ENCODE measurements at regions not wholly inside any gene's neighbourhood (a gene's known extent, or its start where the extent isn't known, plus 50 kb on each side); places are given as distances from the start of the nearest gene placed in this dataset.
"Not testable (repeated sequence)": the region's sequence is repeated elsewhere in the genome, so short reads cannot be mapped to it uniquely, and the experiment has no call there.

GRCh38 chr10:30133198-30133597, 73.8 kb upstream of the JCAD start:
- no peak for ATAC-seq (ENCODE audit: poor library complexity)
- CTCF ChIA-PET, result no interaction called here
- DNase-seq, result no peak

DNA sequence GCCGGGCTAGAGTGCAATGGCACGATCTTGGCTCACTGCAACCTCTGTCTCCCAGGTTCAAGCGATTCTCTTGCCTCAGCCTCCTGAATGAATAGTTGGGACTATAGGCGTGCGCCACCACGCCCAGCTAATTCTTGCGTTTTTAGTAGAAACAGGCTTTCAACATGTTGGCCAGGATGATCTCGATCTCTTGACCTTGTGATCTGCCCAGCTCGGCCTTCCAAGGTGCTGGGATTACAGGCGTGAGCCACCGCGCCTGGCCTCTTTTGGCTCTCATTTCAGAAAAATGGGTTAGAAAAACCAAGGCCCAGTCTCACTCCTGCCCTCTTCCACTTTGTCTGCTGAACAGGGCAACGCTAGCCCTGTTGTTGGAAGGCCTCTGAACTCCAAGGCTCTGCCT, 72.0 kb upstream of the JCAD start:
- H3K27me3 Mint-ChIP-seq, result peaks cover 43% of the 10 kb centered on the region
- POLR2A ChIA-PET; H3K4me1 Mint-ChIP-seq (ENCODE audit: low read depth); H3K9me3 Mint-ChIP-seq; H3K27ac ChIP-seq (ENCODE audit: low read depth in 1 of 2, low read length in 2 of 2); intact Hi-C loops (cut with DNase I, micrococcal nuclease); DNase-seq; H3K9me3 ChIP-seq (ENCODE audit: control insufficient read depth in 1 of 2, insufficient read depth in 1 of 2, low read length in 2 of 2); H3K4me1 ChIP-seq (ENCODE audit: insufficient read depth, low read length); H3K27me3 ChIP-seq (ENCODE audit: control insufficient read depth in 1 of 2, insufficient read depth in 2 of 2, low read length in 2 of 2); H3K4me3 Mint-ChIP-seq; H3K27ac Mint-ChIP-seq; H3K36me3 ChIP-seq (ENCODE audit: insufficient read depth, low read length); ATAC-seq (ENCODE audit: poor library complexity); H3K4me3 ChIP-seq (ENCODE audit: low read length); CTCF ChIA-PET; H3K36me3 Mint-ChIP-seq (ENCODE audit: low read depth): not testable (repeated sequence)

More at GRCh38 chr10:30133198-30133597, 73.8 kb upstream of the JCAD start:
- Histone ChIP-seq H3K27me3 (ENCODE audit: control insufficient read depth in 1 of 2, insufficient read depth in 2 of 2, low read length in 2 of 2) (no peaks in the 10 kb centered on the region), H3K9me3 (ENCODE audit: control insufficient read depth in 1 of 2, insufficient read depth in 1 of 2, low read length in 2 of 2) (no peaks in the 10 kb centered on the region), H3K27ac (ENCODE audit: low read depth in 1 of 2, low read length in 2 of 2) (no peak overlapping the region), H3K4me1 (ENCODE audit: insufficient read depth, low read length) (no peaks in the 10 kb centered on the region), H3K4me3 (ENCODE audit: low read length) (no peak overlapping the region), H3K36me3 (ENCODE audit: insufficient read depth, low read length) (no peaks in the 10 kb centered on the region)
- Mint-ChIP-seq H3K27ac (no peak overlapping the region), H3K36me3 (ENCODE audit: low read depth) (no peaks in the 10 kb centered on the region), H3K9me3 (no peaks in the 10 kb centered on the region), H3K4me3 (no peak overlapping the region), H3K4me1 (ENCODE audit: low read depth) (no peaks in the 10 kb centered on the region), H3K27me3 (peaks cover 52% of the 10 kb centered on the region)
- POLR2A ChIA-PET, result no interaction called here
- TF ChIP-seq, protein P1, sequence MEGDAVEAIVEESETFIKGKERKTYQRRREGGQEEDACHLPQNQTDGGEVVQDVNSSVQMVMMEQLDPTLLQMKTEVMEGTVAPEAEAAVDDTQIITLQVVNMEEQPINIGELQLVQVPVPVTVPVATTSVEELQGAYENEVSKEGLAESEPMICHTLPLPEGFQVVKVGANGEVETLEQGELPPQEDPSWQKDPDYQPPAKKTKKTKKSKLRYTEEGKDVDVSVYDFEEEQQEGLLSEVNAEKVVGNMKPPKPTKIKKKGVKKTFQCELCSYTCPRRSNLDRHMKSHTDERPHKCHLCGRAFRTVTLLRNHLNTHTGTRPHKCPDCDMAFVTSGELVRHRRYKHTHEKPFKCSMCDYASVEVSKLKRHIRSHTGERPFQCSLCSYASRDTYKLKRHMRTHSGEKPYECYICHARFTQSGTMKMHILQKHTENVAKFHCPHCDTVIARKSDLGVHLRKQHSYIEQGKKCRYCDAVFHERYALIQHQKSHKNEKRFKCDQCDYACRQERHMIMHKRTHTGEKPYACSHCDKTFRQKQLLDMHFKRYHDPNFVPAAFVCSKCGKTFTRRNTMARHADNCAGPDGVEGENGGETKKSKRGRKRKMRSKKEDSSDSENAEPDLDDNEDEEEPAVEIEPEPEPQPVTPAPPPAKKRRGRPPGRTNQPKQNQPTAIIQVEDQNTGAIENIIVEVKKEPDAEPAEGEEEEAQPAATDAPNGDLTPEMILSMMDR (IDR thresholded peaks at IDR 0.05), result no peak
- intact Hi-C loops (cut with DNase I, micrococcal nuclease), result no loop called here

- H3K9me3 Mint-ChIP-seq; H3K27ac Mint-ChIP-seq; DNase-seq; H3K4me3 ChIP-seq (ENCODE audit: low read length); H3K36me3 ChIP-seq (ENCODE audit: insufficient read depth, low read length); POLR2A ChIA-PET; H3K4me1 Mint-ChIP-seq (ENCODE audit: low read depth); ATAC-seq (ENCODE audit: poor library complexity); H3K4me3 Mint-ChIP-seq; H3K27me3 ChIP-seq (ENCODE audit: control insufficient read depth in 1 of 2, insufficient read depth in 2 of 2, low read length in 2 of 2); H3K36me3 Mint-ChIP-seq (ENCODE audit: low read depth); H3K9me3 ChIP-seq (ENCODE audit: control insufficient read depth in 1 of 2, insufficient read depth in 1 of 2, low read length in 2 of 2); H3K4me1 ChIP-seq (ENCODE audit: insufficient read depth, low read length); intact Hi-C loops (cut with DNase I, micrococcal nuclease); H3K27ac ChIP-seq (ENCODE audit: low read depth in 1 of 2, low read length in 2 of 2): not testable (repeated sequence)
- H3K27me3 Mint-ChIP-seq, result peaks cover 34% of the 10 kb centered on the region
- CTCF ChIA-PET, result interaction anchor here (0.6 kb wide), 1 partner anchor 156 kb away, joined by 3 read pairs; no protein-coding TSS in a partner anchor
Observed at GRCh38 chr10:30129326-30129725, 69.9 kb upstream of the JCAD start.

DNA sequence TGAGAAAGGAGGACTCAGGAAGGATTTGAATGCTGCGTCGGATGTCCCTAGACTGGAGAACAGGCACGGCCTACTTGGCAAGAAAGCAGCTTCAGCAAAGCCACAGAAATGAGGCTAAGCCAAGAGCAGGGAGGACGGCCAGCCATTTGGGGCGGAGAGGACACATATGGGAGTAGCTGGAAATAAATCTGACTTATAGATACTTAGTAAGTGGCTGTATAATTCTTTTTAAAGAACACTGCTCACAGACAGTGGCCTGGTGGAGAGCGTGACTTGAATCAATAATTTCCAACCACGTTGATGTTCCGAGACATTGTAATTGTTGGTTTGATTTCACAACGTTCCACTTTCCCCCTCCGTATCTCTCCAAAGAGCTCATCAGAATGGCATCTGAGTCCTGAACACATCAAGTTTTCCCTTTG, 67.7 kb upstream of the JCAD start:
- Mint-ChIP-seq H3K9me3 (no peaks in the 10 kb centered on the region), H3K36me3 (ENCODE audit: low read depth) (no peaks in the 10 kb centered on the region), H3K4me3 (no peak overlapping the region), H3K4me1 (ENCODE audit: low read depth) (no peaks in the 10 kb centered on the region), H3K27me3 (peaks cover 22% of the 10 kb centered on the region), H3K27ac (no peak overlapping the region)
- intact Hi-C loops (cut with DNase I, micrococcal nuclease), result no loop called here
- H3K27me3 ChIP-seq (ENCODE audit: control insufficient read depth in 1 of 2, insufficient read depth in 2 of 2, low read length in 2 of 2), result no peaks in the 10 kb centered on the region
- ATAC-seq (ENCODE audit: poor library complexity) (no peak), DNase-seq (no peak)
- TF ChIP-seq, protein P1 (IDR thresholded peaks at IDR 0.05), result no peak
- H3K9me3 ChIP-seq (ENCODE audit: control insufficient read depth in 1 of 2, insufficient read depth in 1 of 2, low read length in 2 of 2), result peaks cover 0 to 5% of the 10 kb centered on the region in 2 experiments
- H3K36me3 ChIP-seq (ENCODE audit: insufficient read depth, low read length), result no peaks in the 10 kb centered on the region
- H3K4me1 ChIP-seq (ENCODE audit: insufficient read depth, low read length), result no peaks in the 10 kb centered on the region
- ChIA-PET CTCF (no interaction called here), POLR2A (no interaction called here)
- H3K4me3 ChIP-seq (ENCODE audit: low read length), result no peak overlapping the region
- H3K27ac ChIP-seq (ENCODE audit: low read depth in 1 of 2, low read length in 2 of 2), result no peak overlapping the region

All from CD4-positive, alpha-beta T cell (primary cell).